ENCODE measurements at regions not wholly inside any gene's neighbourhood (a gene's known extent, or its start where the extent isn't known, plus 50 kb on each side); places are given as distances from the start of the nearest gene placed in this dataset.

GRCh38 chr6:156420172-156420993 is 356.8 kb upstream of the ARID1B start:
- 61 to 79% (median 74%) methylated on average over 5 of the region's 5 CpGs for WGBS, 3 donors
- H3K27ac ChIP-seq (ENCODE audit: low read depth, low read length), result no peak overlapping the region

GRCh38 chr6:156419594-156419993 is 357.6 kb upstream of the ARID1B start:
- WGBS, 3 donors, result 65 to 87% (median 77%) methylated on average over 2 of the region's 2 CpGs
- no peak overlapping the region for H3K27ac ChIP-seq (ENCODE audit: low read depth, low read length)

GRCh38 chr6:156418253-156418652 is 358.9 kb upstream of the ARID1B start:
- WGBS, 3 donors, result 67 to 87% (median 85%) methylated on average over 1 of the region's 1 CpG
- no peak overlapping the region for H3K27ac ChIP-seq (ENCODE audit: low read depth, low read length)

GRCh38 chr6:156416391-156416790 is 360.8 kb upstream of the ARID1B start:
- H3K27ac ChIP-seq (ENCODE audit: low read depth, low read length), result no peak overlapping the region
- 75 to 97% (median 97%) methylated on average over 1 of the region's 1 CpG for WGBS, 3 donors

- WGBS, 3 donors, result 75 to 88% (median 83%) methylated on average over 2 of the region's 2 CpGs
- no peak overlapping the region for H3K27ac ChIP-seq (ENCODE audit: low read depth, low read length)
These were observed 364.0 kb upstream of the ARID1B start for GRCh38 chr6:156413154-156413553.

GRCh38 chr6:156410649-156411048 is 366.5 kb upstream of the ARID1B start:
- no peak overlapping the region for H3K27ac ChIP-seq (ENCODE audit: low read depth, low read length)

GRCh38 chr6:156408655-156409054 is 368.5 kb upstream of the ARID1B start:
- H3K27ac ChIP-seq (ENCODE audit: low read depth, low read length), result no peak overlapping the region
- WGBS, 3 donors, result 91 to 93% (median 92%) methylated on average over 3 of the region's 3 CpGs

- 75 to 90% (median 87%) methylated on average over 3 of the region's 3 CpGs for whole genome bisulfite sequencing, 3 donors
- H3K27ac ChIP-seq (ENCODE audit: low read depth, low read length), result no peak overlapping the region
These were observed 369.8 kb upstream of the ARID1B start for GRCh38 chr6:156407334-156407733.

- H3K27ac ChIP-seq (ENCODE audit: low read depth, low read length), result no peak overlapping the region
- WGBS, 3 donors, result 75 to 85% (median 85%) methylated on average over 2 of the region's 2 CpGs
These were observed 370.5 kb upstream of the ARID1B start for GRCh38 chr6:156406688-156407087.

- no peak overlapping the region for H3K27ac ChIP-seq (ENCODE audit: low read depth, low read length)
- 84 to 96% (median 88%) methylated on average over 3 of the region's 3 CpGs for WGBS, 3 donors
These were observed 371.1 kb upstream of the ARID1B start for GRCh38 chr6:156406099-156406498.

GRCh38 chr6:156402628-156403027 is 374.6 kb upstream of the ARID1B start:
- no peak overlapping the region for H3K27ac ChIP-seq (ENCODE audit: low read depth, low read length)

- no peak overlapping the region for H3K27ac ChIP-seq (ENCODE audit: low read depth, low read length)
- 79 to 98% (median 86%) methylated on average over 1 of the region's 1 CpG for WGBS, 3 donors
These were observed 375.0 kb upstream of the ARID1B start for GRCh38 chr6:156402227-156402626.

GRCh38 chr6:156400487-156400886 is 376.7 kb upstream of the ARID1B start:
- H3K27ac ChIP-seq (ENCODE audit: low read depth, low read length), result no peak overlapping the region
- 54 to 79% (median 68%) methylated on average over 4 of the region's 4 CpGs for WGBS, 3 donors

GRCh38 chr6:156398966-156399365 is 378.2 kb upstream of the ARID1B start:
- 82 to 92% (median 86%) methylated on average over 2 of the region's 2 CpGs for WGBS, 3 donors
- no peak overlapping the region for H3K27ac ChIP-seq (ENCODE audit: low read depth, low read length)

GRCh38 chr6:156398371-156398770 is 378.8 kb upstream of the ARID1B start:
- H3K27ac ChIP-seq (ENCODE audit: low read depth, low read length), result no peak overlapping the region
- WGBS, 3 donors, result 72 to 85% (median 81%) methylated on average over 5 of the region's 5 CpGs

GRCh38 chr6:156396791-156397418 is 380.3 kb upstream of the ARID1B start:
- WGBS, 3 donors, result 39 to 66% (median 64%) methylated on average over 44 to 45 of the region's 45 CpGs
- H3K27ac ChIP-seq (ENCODE audit: low read depth, low read length), result no peak overlapping the region

- no peak overlapping the region for H3K27ac ChIP-seq (ENCODE audit: low read depth, low read length)
- WGBS, 3 donors, result 62 to 72% (median 63%) methylated on average over 11 of the region's 11 CpGs
These were observed 381.0 kb upstream of the ARID1B start for GRCh38 chr6:156396068-156396771.

GRCh38 chr6:156395276-156395675 is 381.9 kb upstream of the ARID1B start:
- 87 to 91% (median 90%) methylated on average over 6 of the region's 6 CpGs for WGBS, 3 donors

GRCh38 chr6:156392648-156393047 is 384.5 kb upstream of the ARID1B start:
- 71 to 87% (median 81%) methylated on average over 4 of the region's 4 CpGs for WGBS, 3 donors

More at GRCh38 chr6:156395276-156395675, 381.9 kb upstream of the ARID1B start:
- no peak overlapping the region for H3K27ac ChIP-seq (ENCODE audit: low read depth, low read length)

More at GRCh38 chr6:156392648-156393047, 384.5 kb upstream of the ARID1B start:
- H3K27ac ChIP-seq (ENCODE audit: low read depth, low read length), result no peak overlapping the region
